Endothelial cell of umbilical vein (primary cell): ENCODE measurements at regions not wholly inside any gene's neighbourhood (a gene's known extent, or its start where the extent isn't known, plus 50 kb on each side); places are given as distances from the start of the nearest gene placed in this dataset.

Experiments
- BruUV-seq: library from RNA; stranded (reverse); fragments of 400-500 nt; replicated peaks from 2 replicates; lab custom pipeline; 2021; lab: Mats Ljungman, UMichigan
- CTCF ChIA-PET: fragments of 300-600, 350-600 bp; sonication (Branson Sonifier 250); formaldehyde crosslinking; loops from one replicate; lab custom pipeline; 2021; ENCODE audit warnings: antibody characterized with exemption, inconsistent platforms; lab: Charles Lee
- POLR2A ChIA-PET: fragments of 300-600, 350-600 bp; sonication (Branson Sonifier 250); formaldehyde crosslinking; loops from one replicate; lab custom pipeline; 2021; ENCODE audit warnings: antibody characterized with exemption, inconsistent platforms; lab: Charles Lee
- DNase-seq: peaks from one replicate; pipeline ENCODE4 v3.0.0-alpha.2; 2011; ENCODE audit warnings: low read depth, low spot score
- FAIRE-seq: peaks from 2 replicates; lab custom pipeline; 2011; peaks lifted over from hg19 to GRCh38; lab: Jason Lieb, UNC
- H2AFZ ChIP-seq: 2 replicates; pipeline ENCODE4 v1.6.0; 2012; ENCODE audit warnings: low read depth, low read length, control low read depth, inconsistent platforms
- H3K27ac ChIP-seq: 2 replicates; pipeline ENCODE4 v1.5.1; 2011; ENCODE audit warnings: low read depth, mild to moderate bottlenecking, control low read depth, low read length, moderate library complexity; ENCODE audit not compliant: insufficient read depth
- H3K27me3 ChIP-seq, 2 experiments: 2 replicates each; pipeline versions ENCODE4 v1.6.0 to v1.6.1; 2011; ENCODE audit warnings: low read length in 2 of 2, mixed read lengths in 1 of 2; ENCODE audit not compliant: control insufficient read depth in 2 of 2, insufficient read depth in 2 of 2
- H3K36me3 ChIP-seq, 2 experiments: 2 replicates in 1 of 2; 3 replicates in 1 of 2; pipeline ENCODE4 v1.5.1; 2011; ENCODE audit warnings: low read length in 2 of 2, mild to moderate bottlenecking in 1 of 2, moderate library complexity in 1 of 2; ENCODE audit not compliant: control insufficient read depth in 2 of 2, insufficient read depth in 2 of 2; ENCODE audit errors: extremely low read depth in 1 of 2
- H3K4me1 ChIP-seq: 3 replicates; pipeline ENCODE4 v1.5.1; 2011; ENCODE audit warnings: mild to moderate bottlenecking, low read length; ENCODE audit not compliant: control insufficient read depth, insufficient read depth; ENCODE audit errors: extremely low read depth
- H3K4me2 ChIP-seq: 2 replicates; pipeline ENCODE4 v1.6.1; 2011; ENCODE audit warnings: low read length, control low read depth, mixed read lengths; ENCODE audit not compliant: insufficient read depth
- H3K4me3 ChIP-seq, 3 experiments: fragments of 200-600 bp in 1 of 3; sonication (generic), shearing (Covaris generic) in 1 of 3; replicated peaks in 1 of 3; 2 replicates each; pipeline ENCODE4 v1.5.1; 2011 to 2016; ENCODE audit warnings: control low read depth in 3 of 3, low read length in 3 of 3, mild to moderate bottlenecking in 2 of 3, inconsistent platforms in 1 of 3, low read depth in 1 of 3, moderate library complexity in 1 of 3; ENCODE audit not compliant: insufficient read depth in 1 of 3
- H3K79me2 ChIP-seq: 2 replicates; pipeline ENCODE4 v1.6.0; 2012; ENCODE audit warnings: low read length, inconsistent platforms; ENCODE audit not compliant: control insufficient read depth, insufficient read depth
- H3K9ac ChIP-seq: replicated peaks from 2 replicates; pipeline ENCODE3; 2011; ENCODE audit warnings: low read length, control low read depth; ENCODE audit not compliant: insufficient read depth; ENCODE audit errors: extremely low read depth
- H3K9me1 ChIP-seq: replicated peaks from 3 replicates; pipeline ENCODE4 v1.6.0; 2011; ENCODE audit warnings: mild to moderate bottlenecking, low read length; ENCODE audit not compliant: control insufficient read depth, insufficient read depth; ENCODE audit errors: extremely low read depth
- H3K9me3 ChIP-seq: replicated peaks from 2 replicates; pipeline ENCODE4 v1.5.1; 2012; ENCODE audit warnings: low read length, inconsistent platforms; ENCODE audit not compliant: control insufficient read depth, insufficient read depth
- H4K20me1 ChIP-seq: replicated peaks from 2 replicates; pipeline ENCODE3; 2011; ENCODE audit warnings: mild to moderate bottlenecking, low read length; ENCODE audit not compliant: control insufficient read depth, insufficient read depth; ENCODE audit errors: extremely low read depth
- EZH2 ChIP-seq: IDR thresholded peaks from 2 replicates; pipeline ENCODE4 v1.6.1; 2012; ENCODE audit warnings: borderline replicate concordance, low read depth, mild to moderate bottlenecking, moderate library complexity, low read length, inconsistent platforms; ENCODE audit not compliant: severe bottlenecking
- FOS ChIP-seq: IDR thresholded peaks from 2 replicates; pipeline ENCODE4 v1.6.1; 2011; ENCODE audit warnings: mild to moderate bottlenecking, low read length, moderate library complexity, borderline replicate concordance; ENCODE audit not compliant: insufficient read depth
- GATA2 ChIP-seq: IDR thresholded peaks from 2 replicates; pipeline ENCODE4 v1.7.0; 2011; ENCODE audit warnings: low read depth, mild to moderate bottlenecking, moderate library complexity, mixed read lengths, low read length; ENCODE audit not compliant: insufficient read length, insufficient read depth
- JUN ChIP-seq: IDR thresholded peaks from 2 replicates; pipeline ENCODE4 v1.6.1; 2011; ENCODE audit warnings: borderline replicate concordance, low read depth; ENCODE audit not compliant: insufficient read length, insufficient read depth
- MAX ChIP-seq: IDR thresholded peaks from 2 replicates; pipeline ENCODE4 v1.6.1; 2011; ENCODE audit not compliant: insufficient read depth, insufficient read length
- MYC ChIP-seq: IDR thresholded peaks from one replicate; pipeline ENCODE4 v1.6.1; 2011; ENCODE audit warnings: mild to moderate bottlenecking, low read depth, low read length
- POLR2A ChIP-seq: IDR thresholded peaks from 2 replicates; pipeline ENCODE4 v1.6.1; 2012; ENCODE audit warnings: low read depth, mild to moderate bottlenecking, control low read depth, low read length
- POLR2AphosphoS5 ChIP-seq: IDR thresholded peaks from 2 replicates; pipeline ENCODE4 v1.6.1; 2012; ENCODE audit warnings: low read depth, mild to moderate bottlenecking, control low read depth, low read length, moderate library complexity; ENCODE audit not compliant: insufficient read depth
- dilution Hi-C: fragments of 300-500 bp; cut with MboI; formaldehyde crosslinking; loops from one replicate; pipeline ENCODE4 v1.15.0; 2019; ENCODE audit warnings: low sequenced_read_pairs; ENCODE audit not compliant: extremely low pct_ligation_motif_present
- intact Hi-C: fragments of 100-400 bp; cut with micrococcal nuclease; formaldehyde crosslinking; loops from one replicate; pipeline ENCODE4 v1.10.0; 2022
- TF ChIP-seq, protein P1 (sequence below), 2 donors: IDR thresholded peaks; 1 replicate in 1 of 2; 2 replicates in 1 of 2; pipeline ENCODE4 v1.5.1; 2011; ENCODE audit warnings: low read length in 2 of 2, mild to moderate bottlenecking in 2 of 2, moderate library complexity in 2 of 2, control low read depth in 1 of 2, inconsistent platforms in 1 of 2, low read depth in 1 of 2; ENCODE audit not compliant: insufficient read depth in 1 of 2; ENCODE audit errors: extremely low read depth in 1 of 2

- Histone ChIP-seq H3K27ac (no peak overlapping the region), H3K79me2 (no peaks in the 10 kb centered on the region), H2AFZ (no peak overlapping the region), H3K4me2 (no peak overlapping the region), H3K27me3 (no peaks in the 10 kb centered on the region), H3K4me1 (peaks cover 26% of the 10 kb centered on the region), H3K9me1 (no peaks in the 10 kb centered on the region), H3K36me3 (no peaks in the 10 kb centered on the region), H3K9ac (no peak overlapping the region), H3K9me3 (no peaks in the 10 kb centered on the region), H4K20me1 (no peaks in the 10 kb centered on the region), H3K4me3 (no peak overlapping the region)
- intact Hi-C loops (loop anchor here (5.0 kb wide), 1 partner anchor 48 kb away; no protein-coding TSS in a partner anchor), dilution Hi-C loops (no loop called here)
- ChIA-PET CTCF (interaction anchor here (0.8 to 1.1 kb wide), 2 partner anchors 10 to 116 kb away, joined by 3 read pairs; no protein-coding TSS in a partner anchor), POLR2A (no interaction called here)
- no peak for TF ChIP-seq JUN
- TF ChIP-seq EZH2: no peak
- no peak for TF ChIP-seq POLR2A
- no peak for TF ChIP-seq GATA2
- TF ChIP-seq, protein P1, sequence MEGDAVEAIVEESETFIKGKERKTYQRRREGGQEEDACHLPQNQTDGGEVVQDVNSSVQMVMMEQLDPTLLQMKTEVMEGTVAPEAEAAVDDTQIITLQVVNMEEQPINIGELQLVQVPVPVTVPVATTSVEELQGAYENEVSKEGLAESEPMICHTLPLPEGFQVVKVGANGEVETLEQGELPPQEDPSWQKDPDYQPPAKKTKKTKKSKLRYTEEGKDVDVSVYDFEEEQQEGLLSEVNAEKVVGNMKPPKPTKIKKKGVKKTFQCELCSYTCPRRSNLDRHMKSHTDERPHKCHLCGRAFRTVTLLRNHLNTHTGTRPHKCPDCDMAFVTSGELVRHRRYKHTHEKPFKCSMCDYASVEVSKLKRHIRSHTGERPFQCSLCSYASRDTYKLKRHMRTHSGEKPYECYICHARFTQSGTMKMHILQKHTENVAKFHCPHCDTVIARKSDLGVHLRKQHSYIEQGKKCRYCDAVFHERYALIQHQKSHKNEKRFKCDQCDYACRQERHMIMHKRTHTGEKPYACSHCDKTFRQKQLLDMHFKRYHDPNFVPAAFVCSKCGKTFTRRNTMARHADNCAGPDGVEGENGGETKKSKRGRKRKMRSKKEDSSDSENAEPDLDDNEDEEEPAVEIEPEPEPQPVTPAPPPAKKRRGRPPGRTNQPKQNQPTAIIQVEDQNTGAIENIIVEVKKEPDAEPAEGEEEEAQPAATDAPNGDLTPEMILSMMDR (IDR thresholded peaks at IDR 0.05; ENCODE audit: extremely low read depth in 1 of 2, insufficient read depth in 1 of 2, low read depth in 1 of 2, low read length in 2 of 2): no peak
- no peak for TF ChIP-seq MAX
- no peak for TF ChIP-seq POLR2AphosphoS5
- no peak for TF ChIP-seq FOS
- no peak for TF ChIP-seq MYC
- DNase-seq: no peak
- BruUV-seq: no TSS peak
- FAIRE-seq: no peak
These were observed 382.9 kb upstream of the IRAK1BP1 start for GRCh38 chr6:78484198-78485064.
